ENCODE measurements at regions not wholly inside any gene's neighbourhood (a gene's known extent, or its start where the extent isn't known, plus 50 kb on each side); places are given as distances from the start of the nearest gene placed in this dataset.

- DNase-seq, result no peak
- Mint-ChIP-seq H3K36me3 (ENCODE audit: low read depth) (no peaks in the 10 kb centered on the region), H3K27me3 (no peaks in the 10 kb centered on the region), H3K27ac (no peak overlapping the region), H3K4me1 (no peaks in the 10 kb centered on the region), H3K9me3 (no peaks in the 10 kb centered on the region), H3K4me3 (no peak overlapping the region)
- intact Hi-C loops (cut with micrococcal nuclease), result no loop called here
These were observed 349.6 kb upstream of the MKI67 start for GRCh38 chr10:128475686-128476367.

GRCh38 chr10:128476368-128476725, 350.1 kb upstream of the MKI67 start:
- no peak overlapping the region for H3K27ac Mint-ChIP-seq
- H3K9me3 Mint-ChIP-seq, result no peaks in the 10 kb centered on the region
- H3K36me3 Mint-ChIP-seq (ENCODE audit: low read depth), result no peaks in the 10 kb centered on the region
- H3K4me3 Mint-ChIP-seq, result no peak overlapping the region
- no peaks in the 10 kb centered on the region for H3K27me3 Mint-ChIP-seq
- intact Hi-C loops (cut with micrococcal nuclease), result no loop called here
- H3K4me1 Mint-ChIP-seq, result no peaks in the 10 kb centered on the region
- no peak for DNase-seq

- no peak for DNase-seq
- H3K4me3 Mint-ChIP-seq, result no peak overlapping the region
- H3K4me1 Mint-ChIP-seq, result no peaks in the 10 kb centered on the region
- no peaks in the 10 kb centered on the region for H3K27me3 Mint-ChIP-seq
- no peaks in the 10 kb centered on the region for H3K36me3 Mint-ChIP-seq (ENCODE audit: low read depth)
- H3K27ac Mint-ChIP-seq, result no peak overlapping the region
- no peaks in the 10 kb centered on the region for H3K9me3 Mint-ChIP-seq
- intact Hi-C loops (cut with micrococcal nuclease), result no loop called here
These were observed 350.6 kb upstream of the MKI67 start for GRCh38 chr10:128476845-128477244.

- Mint-ChIP-seq H3K9me3 (no peaks in the 10 kb centered on the region), H3K27me3 (no peaks in the 10 kb centered on the region), H3K4me3 (no peak overlapping the region), H3K36me3 (ENCODE audit: low read depth) (no peaks in the 10 kb centered on the region), H3K27ac (no peak overlapping the region), H3K4me1 (no peaks in the 10 kb centered on the region)
- no peak for DNase-seq
- intact Hi-C loops (cut with micrococcal nuclease), result no loop called here
These were observed 354.4 kb upstream of the MKI67 start for GRCh38 chr10:128480601-128481000.

GRCh38 chr10:128481152-128481840, 355.1 kb upstream of the MKI67 start:
- no peak overlapping the region for H3K4me3 Mint-ChIP-seq
- no peaks in the 10 kb centered on the region for H3K27me3 Mint-ChIP-seq
- no peak for DNase-seq
- no peaks in the 10 kb centered on the region for H3K36me3 Mint-ChIP-seq (ENCODE audit: low read depth)
- no peaks in the 10 kb centered on the region for H3K9me3 Mint-ChIP-seq
- intact Hi-C loops (cut with micrococcal nuclease), result no loop called here
- no peak overlapping the region for H3K27ac Mint-ChIP-seq
- no peaks in the 10 kb centered on the region for H3K4me1 Mint-ChIP-seq

GRCh38 chr10:128482052-128482451, 355.8 kb upstream of the MKI67 start:
- intact Hi-C loops (cut with micrococcal nuclease), result no loop called here
- Mint-ChIP-seq H3K4me1 (no peaks in the 10 kb centered on the region), H3K36me3 (ENCODE audit: low read depth) (no peaks in the 10 kb centered on the region), H3K4me3 (no peak overlapping the region), H3K27ac (no peak overlapping the region), H3K9me3 (no peaks in the 10 kb centered on the region), H3K27me3 (no peaks in the 10 kb centered on the region)
- no peak for DNase-seq

GRCh38 chr10:128483216-128483615, 357.0 kb upstream of the MKI67 start:
- no peaks in the 10 kb centered on the region for H3K27me3 Mint-ChIP-seq
- H3K36me3 Mint-ChIP-seq (ENCODE audit: low read depth), result no peaks in the 10 kb centered on the region
- intact Hi-C loops (cut with micrococcal nuclease), result no loop called here
- no peak overlapping the region for H3K4me3 Mint-ChIP-seq
- H3K9me3 Mint-ChIP-seq, result no peaks in the 10 kb centered on the region
- no peak for DNase-seq
- H3K27ac Mint-ChIP-seq, result no peak overlapping the region
- no peaks in the 10 kb centered on the region for H3K4me1 Mint-ChIP-seq

- Mint-ChIP-seq H3K27ac (no peak overlapping the region), H3K36me3 (ENCODE audit: low read depth) (no peaks in the 10 kb centered on the region), H3K4me3 (no peak overlapping the region), H3K4me1 (no peaks in the 10 kb centered on the region), H3K9me3 (no peaks in the 10 kb centered on the region), H3K27me3 (no peaks in the 10 kb centered on the region)
- no peak for DNase-seq
- intact Hi-C loops (cut with micrococcal nuclease), result no loop called here
These were observed 357.8 kb upstream of the MKI67 start for GRCh38 chr10:128484041-128484440.

- no peak for DNase-seq
- intact Hi-C loops (cut with micrococcal nuclease), result no loop called here
- H3K27ac Mint-ChIP-seq, result no peak overlapping the region
- no peaks in the 10 kb centered on the region for H3K27me3 Mint-ChIP-seq
- no peaks in the 10 kb centered on the region for H3K36me3 Mint-ChIP-seq (ENCODE audit: low read depth)
- no peak overlapping the region for H3K4me3 Mint-ChIP-seq
- no peaks in the 10 kb centered on the region for H3K4me1 Mint-ChIP-seq
- H3K9me3 Mint-ChIP-seq, result no peaks in the 10 kb centered on the region
These were observed 359.5 kb upstream of the MKI67 start for GRCh38 chr10:128485701-128486235.

- no peak for DNase-seq
- intact Hi-C loops (cut with micrococcal nuclease), result no loop called here
- Mint-ChIP-seq H3K27ac (no peak overlapping the region), H3K4me3 (no peak overlapping the region), H3K27me3 (no peaks in the 10 kb centered on the region), H3K9me3 (no peaks in the 10 kb centered on the region), H3K36me3 (ENCODE audit: low read depth) (no peaks in the 10 kb centered on the region), H3K4me1 (no peaks in the 10 kb centered on the region)
These were observed 361.3 kb upstream of the MKI67 start for GRCh38 chr10:128487517-128487916.

GRCh38 chr10:128489324-128490247, 363.4 kb upstream of the MKI67 start:
- Mint-ChIP-seq H3K4me3 (no peak overlapping the region), H3K27ac (no peak overlapping the region), H3K27me3 (no peaks in the 10 kb centered on the region), H3K9me3 (no peaks in the 10 kb centered on the region), H3K4me1 (no peaks in the 10 kb centered on the region), H3K36me3 (ENCODE audit: low read depth) (no peaks in the 10 kb centered on the region)
- intact Hi-C loops (cut with micrococcal nuclease), result no loop called here
- no peak for DNase-seq

GRCh38 chr10:128491686-128492085, 365.5 kb upstream of the MKI67 start:
- H3K4me3 Mint-ChIP-seq, result no peak overlapping the region
- no peak overlapping the region for H3K27ac Mint-ChIP-seq
- no peaks in the 10 kb centered on the region for H3K27me3 Mint-ChIP-seq
- intact Hi-C loops (cut with micrococcal nuclease), result no loop called here
- H3K36me3 Mint-ChIP-seq (ENCODE audit: low read depth), result no peaks in the 10 kb centered on the region
- no peaks in the 10 kb centered on the region for H3K9me3 Mint-ChIP-seq
- no peak for DNase-seq
- no peaks in the 10 kb centered on the region for H3K4me1 Mint-ChIP-seq

- Mint-ChIP-seq H3K9me3 (no peaks in the 10 kb centered on the region), H3K27ac (no peak overlapping the region), H3K36me3 (ENCODE audit: low read depth) (no peaks in the 10 kb centered on the region), H3K27me3 (no peaks in the 10 kb centered on the region), H3K4me3 (no peak overlapping the region), H3K4me1 (no peaks in the 10 kb centered on the region)
- DNase-seq, result no peak
- intact Hi-C loops (cut with micrococcal nuclease), result loop anchor here (2.0 kb wide), 1 partner anchor 73 kb away; no protein-coding TSS in a partner anchor
These were observed 367.6 kb upstream of the MKI67 start for GRCh38 chr10:128493811-128494210.

- Mint-ChIP-seq H3K36me3 (ENCODE audit: low read depth) (no peaks in the 10 kb centered on the region), H3K27ac (no peak overlapping the region), H3K4me3 (no peak overlapping the region), H3K9me3 (no peaks in the 10 kb centered on the region), H3K27me3 (no peaks in the 10 kb centered on the region), H3K4me1 (no peaks in the 10 kb centered on the region)
- DNase-seq, result no peak
- intact Hi-C loops (cut with micrococcal nuclease), result loop anchor here (2.0 kb wide), 1 partner anchor 74 kb away; no protein-coding TSS in a partner anchor
These were observed 368.4 kb upstream of the MKI67 start for GRCh38 chr10:128494665-128495064.

Data from activated CD4-positive, alpha-beta T cell treated with anti-CD3 and anti-CD28 coated beads, Interleukin-2, amount 10 ng/mL, durations not matched to agents 24 days and 14 days (primary cell).